ENCODE measurements at regions not wholly inside any gene's neighbourhood (a gene's known extent, or its start where the extent isn't known, plus 50 kb on each side); places are given as distances from the start of the nearest gene placed in this dataset.

DNA sequence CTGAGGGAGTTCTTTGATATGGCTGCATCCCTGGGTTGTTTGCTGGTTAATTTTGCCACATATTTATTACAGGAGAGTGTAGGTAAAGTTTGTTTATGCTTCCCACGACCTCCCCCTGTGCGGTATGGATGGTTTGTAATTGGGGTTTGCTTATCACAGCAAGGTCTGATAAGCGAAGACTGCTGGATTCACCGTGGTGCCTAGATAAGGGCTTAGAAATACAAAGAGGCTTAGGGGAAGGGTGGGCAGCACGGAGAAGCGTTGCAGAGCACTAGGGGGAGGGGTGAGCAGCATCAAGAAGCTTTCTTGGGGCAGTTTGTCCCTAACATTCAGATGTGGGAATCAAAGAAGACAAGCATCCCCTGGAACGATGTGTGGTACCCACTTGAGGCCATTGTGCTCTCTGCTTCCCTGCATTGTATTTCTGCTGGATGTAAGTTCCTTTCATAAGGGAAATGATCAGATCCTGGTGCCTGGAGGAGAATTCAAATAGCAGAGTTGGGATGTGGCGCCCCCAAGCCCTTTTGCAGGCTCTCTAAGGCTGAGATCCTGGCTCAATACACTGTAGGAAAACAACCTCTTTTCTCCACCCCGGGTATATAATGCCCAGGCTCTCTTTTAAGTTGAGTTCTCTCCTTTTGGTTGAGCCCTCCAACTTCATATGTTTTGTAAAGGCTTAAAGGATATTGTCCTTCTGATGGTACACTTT is 598.1 kb upstream of the ADGRL4 start:
- TF ChIP-seq, protein P1, sequence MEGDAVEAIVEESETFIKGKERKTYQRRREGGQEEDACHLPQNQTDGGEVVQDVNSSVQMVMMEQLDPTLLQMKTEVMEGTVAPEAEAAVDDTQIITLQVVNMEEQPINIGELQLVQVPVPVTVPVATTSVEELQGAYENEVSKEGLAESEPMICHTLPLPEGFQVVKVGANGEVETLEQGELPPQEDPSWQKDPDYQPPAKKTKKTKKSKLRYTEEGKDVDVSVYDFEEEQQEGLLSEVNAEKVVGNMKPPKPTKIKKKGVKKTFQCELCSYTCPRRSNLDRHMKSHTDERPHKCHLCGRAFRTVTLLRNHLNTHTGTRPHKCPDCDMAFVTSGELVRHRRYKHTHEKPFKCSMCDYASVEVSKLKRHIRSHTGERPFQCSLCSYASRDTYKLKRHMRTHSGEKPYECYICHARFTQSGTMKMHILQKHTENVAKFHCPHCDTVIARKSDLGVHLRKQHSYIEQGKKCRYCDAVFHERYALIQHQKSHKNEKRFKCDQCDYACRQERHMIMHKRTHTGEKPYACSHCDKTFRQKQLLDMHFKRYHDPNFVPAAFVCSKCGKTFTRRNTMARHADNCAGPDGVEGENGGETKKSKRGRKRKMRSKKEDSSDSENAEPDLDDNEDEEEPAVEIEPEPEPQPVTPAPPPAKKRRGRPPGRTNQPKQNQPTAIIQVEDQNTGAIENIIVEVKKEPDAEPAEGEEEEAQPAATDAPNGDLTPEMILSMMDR (IDR thresholded peaks at IDR 0.05), result no peak
- no peak for TF ChIP-seq SIN3A (IDR thresholded peaks at IDR 0.05; ENCODE audit: borderline replicate concordance, insufficient read depth, low read depth, low read length)
- TF ChIP-seq POLR2AphosphoS5 (IDR thresholded peaks at IDR 0.05; ENCODE audit: low read depth, low read length), result no peak

Measured in Panc1 (cell line).